SK-N-SH treated with all-trans-retinoic acid at 6 μM for 48 hours (cell line): ENCODE measurements at regions not wholly inside any gene's neighbourhood (a gene's known extent, or its start where the extent isn't known, plus 50 kb on each side); places are given as distances from the start of the nearest gene placed in this dataset.

Source experiments
- ATAC-seq: fragments of 200-7000 bp; cut with Tn5 transposase; 3 replicates; pipeline ENCODE4 v1.9.1; 2020; ENCODE audit warnings: mild to moderate bottlenecking, moderate library complexity
- ARNTL ChIP-seq: fragments of 450-650 bp; formaldehyde crosslinking; IDR thresholded peaks from 2 replicates; pipeline ENCODE4 v1.5.0; 2020; ENCODE audit warnings: low read depth, mild to moderate bottlenecking, moderate library complexity, borderline replicate concordance
- BACH2 ChIP-seq: fragments of 250-450 bp; sonication (Bioruptor Pico); IDR thresholded peaks from 2 replicates; pipeline ENCODE4 v1.9.0; 2021; ENCODE audit warnings: mild to moderate bottlenecking, borderline replicate concordance
- CSDC2 ChIP-seq: fragments of 250-450 bp; sonication (Bioruptor Pico); IDR thresholded peaks from 2 replicates; pipeline ENCODE4 v1.5.0; 2020; ENCODE audit warnings: mild to moderate bottlenecking, moderate library complexity
- ESRRG ChIP-seq: fragments of 250-450 bp; sonication (Bioruptor Pico); IDR thresholded peaks from 2 replicates; pipeline ENCODE4 v1.6.1; 2021; ENCODE audit warnings: mild to moderate bottlenecking
- ISL1 ChIP-seq: fragments of 250-450 bp; sonication (Bioruptor Pico); IDR thresholded peaks from 2 replicates; pipeline ENCODE4 v2.1.2; 2022; ENCODE audit warnings: mild to moderate bottlenecking, moderate library complexity
- OSR1 ChIP-seq: fragments of 250-450 bp; sonication (Bioruptor Pico); IDR thresholded peaks from 2 replicates; pipeline ENCODE4 v1.8.0; 2022; ENCODE audit warnings: moderate library complexity, mild to moderate bottlenecking, inconsistent platforms
- PPARA ChIP-seq: fragments of 250-450 bp; sonication (Bioruptor Pico); IDR thresholded peaks from 2 replicates; pipeline ENCODE4 v1.5.0; 2020; ENCODE audit warnings: mild to moderate bottlenecking, borderline replicate concordance
- RARB ChIP-seq: fragments of 250-450 bp; sonication (Bioruptor Pico); IDR thresholded peaks from 2 replicates; pipeline ENCODE4 v1.8.0; 2021; ENCODE audit warnings: mild to moderate bottlenecking, moderate library complexity
- TCF4 ChIP-seq: fragments of 250-450 bp; sonication (Bioruptor Pico); IDR thresholded peaks from 2 replicates; pipeline ENCODE4 v1.8.0; 2021; ENCODE audit warnings: mild to moderate bottlenecking, moderate library complexity, borderline replicate concordance
- TOX ChIP-seq: fragments of 250-450 bp; sonication (Bioruptor Pico); IDR thresholded peaks from 2 replicates; pipeline ENCODE4 v1.8.0; 2021; ENCODE audit warnings: mild to moderate bottlenecking, moderate library complexity, borderline replicate concordance
- ZFP3 ChIP-seq: fragments of 250-450 bp; sonication (Bioruptor Pico); IDR thresholded peaks from 2 replicates; pipeline ENCODE4 v1.5.0; 2020; ENCODE audit warnings: mild to moderate bottlenecking, moderate library complexity
- ZFP30 ChIP-seq: fragments of 450-650 bp; formaldehyde crosslinking; IDR thresholded peaks from 2 replicates; pipeline ENCODE4 v1.5.0; 2022; ENCODE audit warnings: mild to moderate bottlenecking, moderate library complexity
- ZNF565 ChIP-seq: fragments of 450-650 bp; formaldehyde crosslinking; conservative IDR thresholded peaks from 2 replicates; pipeline ENCODE4 v1.5.0; 2020; ENCODE audit warnings: low read depth, mild to moderate bottlenecking, moderate library complexity
- ZNF70 ChIP-seq: fragments of 450-650 bp; formaldehyde crosslinking; IDR thresholded peaks from 2 replicates; pipeline ENCODE4 v1.5.0; 2020; ENCODE audit warnings: mild to moderate bottlenecking, moderate library complexity
- ZNF8 ChIP-seq: fragments of 450-650 bp; formaldehyde crosslinking; IDR thresholded peaks from 2 replicates; pipeline ENCODE4 v1.5.0; 2020; ENCODE audit warnings: mild to moderate bottlenecking, moderate library complexity
- TF ChIP-seq, protein P1 (sequence below): fragments of 250-450 bp; sonication (Bioruptor Pico); IDR thresholded peaks from 2 replicates; pipeline ENCODE4 v1.5.0; 2020; ENCODE audit warnings: mild to moderate bottlenecking, moderate library complexity
- TF ChIP-seq, protein P2 (sequence below): fragments of 250-450 bp; sonication (Bioruptor Pico); IDR thresholded peaks from 2 replicates; pipeline ENCODE4 v1.5.1; 2020; ENCODE audit warnings: low read depth, mild to moderate bottlenecking, moderate library complexity
- TF ChIP-seq, protein P3 (sequence below): fragments of 250-450 bp; sonication (Bioruptor Pico); IDR thresholded peaks from 2 replicates; pipeline ENCODE4 v1.5.1; 2021; ENCODE audit warnings: mild to moderate bottlenecking, moderate library complexity
- TF ChIP-seq, protein P4 (sequence below): fragments of 250-450 bp; sonication (Bioruptor Pico); IDR thresholded peaks from 2 replicates; pipeline ENCODE4 v1.8.0; 2020; ENCODE audit warnings: mild to moderate bottlenecking, moderate library complexity, borderline replicate concordance
- TF ChIP-seq, protein P5 (sequence below): fragments of 250-450 bp; sonication (Bioruptor Pico); IDR thresholded peaks from 2 replicates; pipeline ENCODE4 v1.8.0; 2021; ENCODE audit warnings: low read depth, mild to moderate bottlenecking, moderate library complexity, borderline replicate concordance

DNA sequence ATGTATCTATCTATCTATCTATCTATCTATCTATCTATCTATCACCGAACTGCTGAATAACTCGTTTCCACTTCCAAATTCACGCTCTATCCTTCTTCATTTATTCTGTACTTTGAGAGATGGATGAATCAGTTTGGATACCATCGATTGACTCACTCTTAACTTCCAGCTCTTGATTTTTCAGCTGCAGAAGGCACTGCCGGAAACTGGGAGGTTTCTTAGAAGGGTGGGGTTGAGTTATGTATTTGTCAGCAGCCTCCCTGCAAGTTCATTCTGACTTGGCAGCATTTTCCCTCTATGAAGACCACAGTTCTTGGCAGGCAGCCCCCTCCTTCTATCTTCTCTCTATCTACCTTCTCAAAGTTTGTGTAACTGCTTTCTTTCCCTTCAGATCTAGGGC is 112.0 kb upstream of the MAGEB18 start:
- ATAC-seq: no peak
- TF ChIP-seq, protein P1, sequence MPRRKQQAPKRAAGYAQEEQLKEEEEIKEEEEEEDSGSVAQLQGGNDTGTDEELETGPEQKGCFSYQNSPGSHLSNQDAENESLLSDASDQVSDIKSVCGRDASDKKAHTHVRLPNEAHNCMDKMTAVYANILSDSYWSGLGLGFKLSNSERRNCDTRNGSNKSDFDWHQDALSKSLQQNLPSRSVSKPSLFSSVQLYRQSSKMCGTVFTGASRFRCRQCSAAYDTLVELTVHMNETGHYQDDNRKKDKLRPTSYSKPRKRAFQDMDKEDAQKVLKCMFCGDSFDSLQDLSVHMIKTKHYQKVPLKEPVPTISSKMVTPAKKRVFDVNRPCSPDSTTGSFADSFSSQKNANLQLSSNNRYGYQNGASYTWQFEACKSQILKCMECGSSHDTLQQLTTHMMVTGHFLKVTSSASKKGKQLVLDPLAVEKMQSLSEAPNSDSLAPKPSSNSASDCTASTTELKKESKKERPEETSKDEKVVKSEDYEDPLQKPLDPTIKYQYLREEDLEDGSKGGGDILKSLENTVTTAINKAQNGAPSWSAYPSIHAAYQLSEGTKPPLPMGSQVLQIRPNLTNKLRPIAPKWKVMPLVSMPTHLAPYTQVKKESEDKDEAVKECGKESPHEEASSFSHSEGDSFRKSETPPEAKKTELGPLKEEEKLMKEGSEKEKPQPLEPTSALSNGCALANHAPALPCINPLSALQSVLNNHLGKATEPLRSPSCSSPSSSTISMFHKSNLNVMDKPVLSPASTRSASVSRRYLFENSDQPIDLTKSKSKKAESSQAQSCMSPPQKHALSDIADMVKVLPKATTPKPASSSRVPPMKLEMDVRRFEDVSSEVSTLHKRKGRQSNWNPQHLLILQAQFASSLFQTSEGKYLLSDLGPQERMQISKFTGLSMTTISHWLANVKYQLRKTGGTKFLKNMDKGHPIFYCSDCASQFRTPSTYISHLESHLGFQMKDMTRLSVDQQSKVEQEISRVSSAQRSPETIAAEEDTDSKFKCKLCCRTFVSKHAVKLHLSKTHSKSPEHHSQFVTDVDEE (CRISPR knock-in tag): no peak
- no peak for TF ChIP-seq ARNTL (CRISPR knock-in tag)
- no peak for TF ChIP-seq OSR1 (CRISPR knock-in tag)
- no peak for TF ChIP-seq BACH2 (CRISPR knock-in tag)

DNA sequence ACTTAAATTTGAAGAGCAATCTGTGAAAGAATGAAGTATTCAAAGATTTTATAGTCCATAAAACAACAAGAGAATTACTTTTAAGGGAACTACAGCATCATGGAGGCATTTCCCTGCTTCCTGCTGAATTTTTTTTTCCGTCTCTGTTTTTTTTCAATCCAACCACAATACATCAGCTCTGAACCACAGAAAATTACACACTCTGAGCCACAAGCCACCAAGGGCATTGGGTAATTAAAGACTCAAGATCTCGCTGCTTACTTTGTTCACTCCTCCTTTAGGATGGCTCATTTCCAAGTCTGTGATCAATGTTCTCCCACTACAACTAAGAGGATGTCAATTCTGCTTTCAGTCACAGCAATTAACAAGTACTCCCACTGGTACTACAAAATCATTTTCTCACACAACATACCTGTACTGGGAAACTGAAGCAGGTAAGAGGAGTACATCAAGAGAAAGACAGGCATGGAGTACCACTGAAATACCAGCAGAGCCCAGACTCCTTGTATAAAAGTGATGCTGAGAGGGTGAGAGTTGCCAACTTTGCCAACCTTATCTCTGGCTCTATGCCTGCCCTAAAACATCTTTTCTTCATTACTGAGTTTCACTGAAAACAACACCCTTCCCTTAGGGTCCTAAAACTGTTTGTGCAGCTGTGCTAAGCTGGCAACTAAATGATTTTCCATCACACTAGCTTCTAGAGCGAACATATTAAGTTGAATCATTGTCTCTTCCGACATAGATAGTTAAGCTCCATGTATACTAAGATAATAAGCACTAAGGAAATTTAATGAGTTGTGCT is 105.8 kb upstream of the MAGEB18 start:
- ATAC-seq: no peak
- TF ChIP-seq, protein P2, sequence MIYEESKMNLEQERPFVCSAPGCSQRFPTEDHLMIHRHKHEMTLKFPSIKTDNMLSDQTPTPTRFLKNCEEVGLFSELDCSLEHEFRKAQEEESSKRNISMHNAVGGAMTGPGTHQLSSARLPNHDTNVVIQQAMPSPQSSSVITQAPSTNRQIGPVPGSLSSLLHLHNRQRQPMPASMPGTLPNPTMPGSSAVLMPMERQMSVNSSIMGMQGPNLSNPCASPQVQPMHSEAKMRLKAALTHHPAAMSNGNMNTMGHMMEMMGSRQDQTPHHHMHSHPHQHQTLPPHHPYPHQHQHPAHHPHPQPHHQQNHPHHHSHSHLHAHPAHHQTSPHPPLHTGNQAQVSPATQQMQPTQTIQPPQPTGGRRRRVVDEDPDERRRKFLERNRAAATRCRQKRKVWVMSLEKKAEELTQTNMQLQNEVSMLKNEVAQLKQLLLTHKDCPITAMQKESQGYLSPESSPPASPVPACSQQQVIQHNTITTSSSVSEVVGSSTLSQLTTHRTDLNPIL (CRISPR knock-in tag): no peak
- TF ChIP-seq BACH2 (CRISPR knock-in tag): no peak
- no peak for TF ChIP-seq CSDC2 (CRISPR knock-in tag)
- TF ChIP-seq ZNF8 (CRISPR knock-in tag): no peak
- no peak for TF ChIP-seq ZNF565 (CRISPR knock-in tag)
- TF ChIP-seq TCF4 (CRISPR knock-in tag): no peak
- TF ChIP-seq PPARA (CRISPR knock-in tag): no peak
- TF ChIP-seq OSR1 (CRISPR knock-in tag): no peak
- TF ChIP-seq, protein P1 (CRISPR knock-in tag): no peak
- TF ChIP-seq, protein P3, sequence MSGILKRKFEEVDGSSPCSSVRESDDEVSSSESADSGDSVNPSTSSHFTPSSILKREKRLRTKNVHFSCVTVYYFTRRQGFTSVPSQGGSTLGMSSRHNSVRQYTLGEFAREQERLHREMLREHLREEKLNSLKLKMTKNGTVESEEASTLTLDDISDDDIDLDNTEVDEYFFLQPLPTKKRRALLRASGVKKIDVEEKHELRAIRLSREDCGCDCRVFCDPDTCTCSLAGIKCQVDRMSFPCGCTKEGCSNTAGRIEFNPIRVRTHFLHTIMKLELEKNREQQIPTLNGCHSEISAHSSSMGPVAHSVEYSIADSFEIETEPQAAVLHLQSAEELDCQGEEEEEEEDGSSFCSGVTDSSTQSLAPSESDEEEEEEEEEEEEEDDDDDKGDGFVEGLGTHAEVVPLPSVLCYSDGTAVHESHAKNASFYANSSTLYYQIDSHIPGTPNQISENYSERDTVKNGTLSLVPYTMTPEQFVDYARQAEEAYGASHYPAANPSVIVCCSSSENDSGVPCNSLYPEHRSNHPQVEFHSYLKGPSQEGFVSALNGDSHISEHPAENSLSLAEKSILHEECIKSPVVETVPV (CRISPR knock-in tag): no peak
- no peak for TF ChIP-seq ARNTL (CRISPR knock-in tag)
- TF ChIP-seq, protein P4, sequence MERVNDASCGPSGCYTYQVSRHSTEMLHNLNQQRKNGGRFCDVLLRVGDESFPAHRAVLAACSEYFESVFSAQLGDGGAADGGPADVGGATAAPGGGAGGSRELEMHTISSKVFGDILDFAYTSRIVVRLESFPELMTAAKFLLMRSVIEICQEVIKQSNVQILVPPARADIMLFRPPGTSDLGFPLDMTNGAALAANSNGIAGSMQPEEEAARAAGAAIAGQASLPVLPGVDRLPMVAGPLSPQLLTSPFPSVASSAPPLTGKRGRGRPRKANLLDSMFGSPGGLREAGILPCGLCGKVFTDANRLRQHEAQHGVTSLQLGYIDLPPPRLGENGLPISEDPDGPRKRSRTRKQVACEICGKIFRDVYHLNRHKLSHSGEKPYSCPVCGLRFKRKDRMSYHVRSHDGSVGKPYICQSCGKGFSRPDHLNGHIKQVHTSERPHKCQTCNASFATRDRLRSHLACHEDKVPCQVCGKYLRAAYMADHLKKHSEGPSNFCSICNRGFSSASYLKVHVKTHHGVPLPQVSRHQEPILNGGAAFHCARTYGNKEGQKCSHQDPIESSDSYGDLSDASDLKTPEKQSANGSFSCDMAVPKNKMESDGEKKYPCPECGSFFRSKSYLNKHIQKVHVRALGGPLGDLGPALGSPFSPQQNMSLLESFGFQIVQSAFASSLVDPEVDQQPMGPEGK (CRISPR knock-in tag): no peak
- TF ChIP-seq ZFP30 (CRISPR knock-in tag): no peak

DNA sequence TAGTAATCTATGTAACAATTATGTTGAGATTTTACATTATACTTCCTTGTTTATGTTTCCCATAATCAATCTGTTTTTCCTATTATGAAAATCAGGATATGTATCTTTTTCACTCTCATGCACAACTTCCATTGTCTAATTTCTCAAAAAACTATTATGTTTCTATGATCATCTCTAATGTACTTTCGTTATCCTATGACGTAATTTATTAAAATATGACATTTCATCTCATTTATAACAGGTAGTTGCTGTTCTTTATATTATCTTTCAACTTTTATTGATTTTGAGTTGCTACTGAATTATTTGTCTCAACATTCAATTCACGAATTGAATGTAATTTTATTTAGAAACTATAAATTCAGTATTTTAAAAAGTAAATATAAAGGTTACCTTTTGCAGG is 100.8 kb upstream of the MAGEB18 start:
- TF ChIP-seq, protein P5, sequence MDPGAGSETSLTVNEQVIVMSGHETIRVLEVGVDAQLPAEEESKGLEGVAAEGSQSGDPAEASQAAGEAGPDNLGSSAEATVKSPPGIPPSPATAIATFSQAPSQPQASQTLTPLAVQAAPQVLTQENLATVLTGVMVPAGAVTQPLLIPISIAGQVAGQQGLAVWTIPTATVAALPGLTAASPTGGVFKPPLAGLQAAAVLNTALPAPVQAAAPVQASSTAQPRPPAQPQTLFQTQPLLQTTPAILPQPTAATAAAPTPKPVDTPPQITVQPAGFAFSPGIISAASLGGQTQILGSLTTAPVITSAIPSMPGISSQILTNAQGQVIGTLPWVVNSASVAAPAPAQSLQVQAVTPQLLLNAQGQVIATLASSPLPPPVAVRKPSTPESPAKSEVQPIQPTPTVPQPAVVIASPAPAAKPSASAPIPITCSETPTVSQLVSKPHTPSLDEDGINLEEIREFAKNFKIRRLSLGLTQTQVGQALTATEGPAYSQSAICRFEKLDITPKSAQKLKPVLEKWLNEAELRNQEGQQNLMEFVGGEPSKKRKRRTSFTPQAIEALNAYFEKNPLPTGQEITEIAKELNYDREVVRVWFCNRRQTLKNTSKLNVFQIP: no peak
- TF ChIP-seq ZFP3 (CRISPR knock-in tag) (no peak), ZNF565 (CRISPR knock-in tag) (no peak), ISL1 (CRISPR knock-in tag) (no peak), ESRRG (no peak), RARB (CRISPR knock-in tag) (no peak), PPARA (CRISPR knock-in tag) (no peak), TOX (CRISPR knock-in tag) (no peak), ZNF70 (no peak), ZFP30 (CRISPR knock-in tag) (no peak)
- TF ChIP-seq, protein P1 (CRISPR knock-in tag): no peak
- ATAC-seq: no peak
